ENCODE measurements at regions not wholly inside any gene's neighbourhood (a gene's known extent, or its start where the extent isn't known, plus 50 kb on each side); places are given as distances from the start of the nearest gene placed in this dataset.

- Histone ChIP-seq H3K27ac (ENCODE audit: control insufficient read depth, insufficient read depth, low read length) (no peak overlapping the region), H3K9ac (ENCODE audit: control insufficient read depth, extremely low read depth, insufficient read depth, low read length) (no peak overlapping the region), H3K36me3 (ENCODE audit: control insufficient read depth in 2 of 2, extremely low read depth in 1 of 2, insufficient read depth in 2 of 2, low read length in 2 of 2) (no peaks in the 10 kb centered on the region), H3K4me1 (ENCODE audit: control insufficient read depth, extremely low read depth, insufficient read depth, low read length) (no peaks in the 10 kb centered on the region), H3K4me3 (ENCODE audit: control insufficient read depth in 2 of 3, extremely low read depth in 1 of 3, insufficient read depth in 2 of 3, low read depth in 1 of 3, low read length in 3 of 3) (no peak overlapping the region), H2AFZ (ENCODE audit: control insufficient read depth, low read length) (no peak overlapping the region), H3K79me2 (ENCODE audit: control insufficient read depth, insufficient read depth, low read length) (no peaks in the 10 kb centered on the region), H3K9me1 (ENCODE audit: control insufficient read depth, extremely low read depth, insufficient read depth, low read length) (no peaks in the 10 kb centered on the region), H3K9me3 (ENCODE audit: control insufficient read depth, low read depth, low read length) (no peaks in the 10 kb centered on the region), H3K27me3 (ENCODE audit: control insufficient read depth, extremely low read depth, insufficient read depth, low read length) (no peaks in the 10 kb centered on the region), H4K20me1 (ENCODE audit: control insufficient read depth, extremely low read depth, insufficient read depth, low read length) (no peaks in the 10 kb centered on the region), H3K4me2 (ENCODE audit: control insufficient read depth, extremely low read depth, insufficient read depth, low read depth, low read length) (no peak overlapping the region)
- DNase-seq (ENCODE audit: low read depth, low spot score) (no peak), FAIRE-seq (no peak)
- TF ChIP-seq CTCF (optimal IDR thresholded peaks at IDR 0.05 in 1 of 3, IDR thresholded peaks at IDR 0.05 in 1 of 3, conservative IDR thresholded peaks at IDR 0.05 in 1 of 3; ENCODE audit: extremely low read depth in 1 of 3, insufficient read depth in 2 of 3, low read length in 3 of 3) (no peak), EZH2 (IDR thresholded peaks at IDR 0.05; ENCODE audit: low read length) (no peak)
- dilution Hi-C loops (cut with MboI; ENCODE audit: extremely low pct_ligation_motif_present, low sequenced_read_pairs): no loop called here
Observed at GRCh38 chr9:118618849-118619248, 750.4 kb downstream of the BRINP1 start.

GRCh38 chr9:118624608-118625007 lies 744.6 kb downstream of the BRINP1 start:
- Histone ChIP-seq H2AFZ (ENCODE audit: control insufficient read depth, low read length) (no peak overlapping the region), H3K9me3 (ENCODE audit: control insufficient read depth, low read depth, low read length) (no peaks in the 10 kb centered on the region), H3K4me3 (ENCODE audit: control insufficient read depth in 2 of 3, extremely low read depth in 1 of 3, insufficient read depth in 2 of 3, low read depth in 1 of 3, low read length in 3 of 3) (no peak overlapping the region), H4K20me1 (ENCODE audit: control insufficient read depth, extremely low read depth, insufficient read depth, low read length) (no peaks in the 10 kb centered on the region), H3K9ac (ENCODE audit: control insufficient read depth, extremely low read depth, insufficient read depth, low read length) (no peak overlapping the region), H3K27me3 (ENCODE audit: control insufficient read depth, extremely low read depth, insufficient read depth, low read length) (no peaks in the 10 kb centered on the region), H3K4me2 (ENCODE audit: control insufficient read depth, extremely low read depth, insufficient read depth, low read depth, low read length) (no peak overlapping the region), H3K27ac (ENCODE audit: control insufficient read depth, insufficient read depth, low read length) (no peak overlapping the region), H3K4me1 (ENCODE audit: control insufficient read depth, extremely low read depth, insufficient read depth, low read length) (no peaks in the 10 kb centered on the region), H3K79me2 (ENCODE audit: control insufficient read depth, insufficient read depth, low read length) (no peaks in the 10 kb centered on the region), H3K9me1 (ENCODE audit: control insufficient read depth, extremely low read depth, insufficient read depth, low read length) (no peaks in the 10 kb centered on the region), H3K36me3 (ENCODE audit: control insufficient read depth in 2 of 2, extremely low read depth in 1 of 2, insufficient read depth in 2 of 2, low read length in 2 of 2) (no peaks in the 10 kb centered on the region)
- no peak for TF ChIP-seq EZH2 (IDR thresholded peaks at IDR 0.05; ENCODE audit: low read length)
- no peak for TF ChIP-seq CTCF (optimal IDR thresholded peaks at IDR 0.05 in 1 of 3, IDR thresholded peaks at IDR 0.05 in 1 of 3, conservative IDR thresholded peaks at IDR 0.05 in 1 of 3; ENCODE audit: extremely low read depth in 1 of 3, insufficient read depth in 2 of 3, low read length in 3 of 3)
- dilution Hi-C loops (cut with MboI; ENCODE audit: extremely low pct_ligation_motif_present, low sequenced_read_pairs): no loop called here
- FAIRE-seq (no peak), DNase-seq (ENCODE audit: low read depth, low spot score) (no peak)
